ENCODE measurements at regions not wholly inside any gene's neighbourhood (a gene's known extent, or its start where the extent isn't known, plus 50 kb on each side); places are given as distances from the start of the nearest gene placed in this dataset.
"Not testable (repeated sequence)": the region's sequence is repeated elsewhere in the genome, so short reads cannot be mapped to it uniquely, and the experiment has no call there.

GRCh38 chr6:33892581-33893346 lies 89.0 kb upstream of the MLN start:
- no peak for DNase-seq

- no peak for DNase-seq
These were observed 84.9 kb upstream of the MLN start for GRCh38 chr6:33888664-33889200.

- peak in 1 of 2 donors; percentile 7 for DNase-seq
These were observed 84.4 kb upstream of the MLN start for GRCh38 chr6:33888183-33888582.

- peak in 1 of 2 donors; percentile 36 for DNase-seq
These were observed 82.9 kb upstream of the MLN start for GRCh38 chr6:33886673-33887144.

- no peak for DNase-seq
These were observed 81.6 kb upstream of the MLN start for GRCh38 chr6:33885132-33886057.

DNA sequence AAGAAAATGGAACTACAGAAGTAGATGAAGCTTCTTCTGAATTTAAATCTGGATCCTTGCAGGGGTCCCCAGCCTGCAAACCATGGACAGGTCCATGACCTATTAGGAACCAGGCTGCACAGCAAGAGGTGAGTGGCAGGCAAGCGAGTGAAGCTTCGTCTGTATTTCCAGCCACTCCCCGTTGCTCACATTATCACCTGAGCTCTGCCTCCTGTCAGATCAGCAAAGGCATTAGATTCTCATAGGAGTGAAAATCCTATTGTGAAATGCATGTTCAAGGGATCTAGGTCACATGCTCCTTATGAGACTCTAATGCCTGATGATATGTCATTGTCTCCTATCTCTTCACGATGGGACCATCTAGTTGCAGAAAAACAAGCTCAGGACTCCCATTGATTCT lies 79.8 kb upstream of the MLN start:
- DNase-seq: not testable (repeated sequence)

GRCh38 chr6:33882154-33882553 lies 78.4 kb upstream of the MLN start:
- no peak for DNase-seq

DNA sequence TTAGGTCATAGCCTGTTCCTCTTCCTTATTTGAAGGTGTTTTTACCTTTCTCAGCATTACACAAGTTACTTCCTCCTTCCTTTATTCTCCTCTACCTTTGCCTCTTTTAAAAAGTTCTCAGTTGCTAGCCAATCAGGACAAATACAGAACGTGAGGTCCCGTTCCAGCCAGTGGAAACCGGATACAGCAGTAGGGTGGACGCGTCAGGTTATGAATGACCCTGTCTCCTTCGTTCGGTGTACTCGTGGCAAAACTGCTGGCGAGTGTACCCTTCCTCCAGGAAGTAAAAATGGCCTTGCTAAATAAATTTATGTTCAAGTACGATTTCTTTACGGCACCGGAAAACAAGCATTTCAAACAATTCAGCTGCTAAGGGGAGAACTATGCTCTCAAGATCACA lies 77.0 kb upstream of the MLN start:
- no peak for DNase-seq

- DNase-seq: no peak
These were observed 76.4 kb upstream of the MLN start for GRCh38 chr6:33880104-33880678.

GRCh38 chr6:33878562-33878961 lies 74.8 kb upstream of the MLN start:
- DNase-seq: no peak

GRCh38 chr6:33877982-33878535 lies 74.3 kb upstream of the MLN start:
- DNase-seq: no peak

- no peak for DNase-seq
These were observed 71.9 kb upstream of the MLN start for GRCh38 chr6:33875696-33876095.

GRCh38 chr6:33875141-33875581 lies 71.4 kb upstream of the MLN start:
- no peak for DNase-seq

DNA sequence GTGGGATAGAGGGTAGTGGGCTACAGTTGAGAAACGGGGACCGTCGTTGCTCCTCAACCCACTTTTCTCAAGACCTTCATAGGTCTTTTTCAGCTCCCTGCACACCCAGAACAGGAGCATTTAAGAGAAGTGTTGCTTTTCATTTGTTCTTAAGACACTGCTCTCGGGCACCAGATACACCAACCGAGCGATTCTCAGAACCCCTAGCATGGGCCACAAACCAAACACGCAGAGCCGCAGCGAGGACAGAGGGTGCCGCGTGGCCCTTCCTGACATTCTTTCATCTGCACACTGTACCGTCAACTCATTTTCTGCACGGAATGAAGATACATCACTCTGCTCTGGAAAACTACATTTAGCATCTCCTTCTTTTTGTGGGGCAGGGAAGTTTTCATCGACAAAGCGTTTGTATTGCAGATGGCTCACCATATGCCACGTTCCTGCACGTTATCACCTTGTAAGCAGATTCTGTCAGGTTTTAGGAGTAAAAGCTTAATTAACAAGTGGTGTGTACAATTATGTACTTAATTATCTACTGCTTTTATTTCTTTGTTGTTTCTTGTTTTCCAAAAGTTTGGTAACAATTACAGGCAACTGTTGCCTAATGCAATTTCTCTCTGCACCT lies 70.4 kb upstream of the MLN start:
- DNase-seq: no peak

DNA sequence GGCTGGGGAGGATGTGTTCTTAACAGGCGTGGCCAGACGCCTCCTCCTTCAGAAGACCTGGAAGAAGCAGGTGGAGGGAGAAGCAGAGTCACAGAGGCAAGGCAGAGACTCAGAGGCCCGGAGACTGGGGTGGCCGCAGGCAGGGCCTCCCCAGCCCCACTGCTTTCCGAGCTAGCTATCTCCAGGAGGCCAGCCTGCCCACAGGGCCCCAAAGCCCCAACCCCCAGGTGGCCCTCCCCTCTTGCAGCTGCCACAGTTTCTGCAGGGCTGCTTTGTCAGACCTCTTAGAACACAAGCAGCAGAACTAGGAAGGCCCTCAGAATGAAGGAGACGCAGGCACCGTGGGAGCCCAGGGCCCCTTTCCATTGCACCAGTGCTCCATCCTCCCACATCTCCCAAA lies 69.0 kb upstream of the MLN start:
- no peak for DNase-seq

GRCh38 chr6:33869826-33870423 lies 66.1 kb upstream of the MLN start:
- no peak for DNase-seq

DNA sequence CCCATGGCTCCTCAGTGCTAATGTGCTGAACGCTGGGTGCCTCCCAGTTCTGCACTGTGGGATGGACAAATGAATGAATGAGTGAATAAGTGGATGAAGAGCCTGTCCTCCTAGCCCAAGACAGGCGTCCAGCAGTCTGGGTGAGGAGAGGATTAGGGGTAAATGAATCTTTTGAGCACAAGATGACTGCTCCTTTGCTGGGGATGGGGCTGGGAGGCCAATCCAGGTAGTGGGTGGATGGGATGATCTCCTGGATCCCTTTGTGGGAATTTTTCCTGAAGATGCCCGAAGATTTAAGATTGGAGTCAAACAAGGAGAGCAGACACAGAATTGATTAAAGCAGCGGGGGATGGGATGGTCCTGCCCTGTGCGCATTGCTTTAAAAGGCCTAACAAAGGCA lies 65.3 kb upstream of the MLN start:
- no peak for DNase-seq

GRCh38 chr6:33868141-33868540 lies 64.3 kb upstream of the MLN start:
- DNase-seq: no peak

DNA sequence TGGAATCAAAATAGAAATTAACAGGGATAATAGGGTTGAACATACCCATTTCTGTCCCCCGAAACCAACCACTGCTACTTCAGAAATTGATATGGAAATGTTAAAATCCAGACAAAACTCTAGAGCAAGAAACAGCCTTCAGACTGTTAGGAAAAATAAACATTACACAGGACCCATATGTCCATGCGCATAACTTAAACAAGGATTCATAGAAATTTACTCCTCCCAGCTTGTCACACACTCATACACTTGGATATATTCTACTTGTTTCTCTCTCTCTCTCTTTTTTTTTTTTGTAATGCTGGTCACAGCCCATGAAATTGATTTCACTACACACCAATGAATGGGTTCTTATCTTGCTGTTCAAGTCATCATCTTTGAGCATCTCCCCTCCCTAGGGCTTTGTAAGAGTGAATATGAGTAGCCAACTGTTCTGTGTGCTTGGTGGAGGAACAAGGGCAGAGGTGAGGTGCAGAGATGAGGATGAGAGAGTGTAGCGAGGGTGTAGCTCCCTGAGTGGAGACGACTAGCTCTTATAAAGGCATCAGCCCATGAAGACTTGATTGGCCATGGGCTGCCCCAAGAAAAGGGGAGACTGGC lies 61.8 kb upstream of the MLN start:
- DNase-seq: no peak

DNA sequence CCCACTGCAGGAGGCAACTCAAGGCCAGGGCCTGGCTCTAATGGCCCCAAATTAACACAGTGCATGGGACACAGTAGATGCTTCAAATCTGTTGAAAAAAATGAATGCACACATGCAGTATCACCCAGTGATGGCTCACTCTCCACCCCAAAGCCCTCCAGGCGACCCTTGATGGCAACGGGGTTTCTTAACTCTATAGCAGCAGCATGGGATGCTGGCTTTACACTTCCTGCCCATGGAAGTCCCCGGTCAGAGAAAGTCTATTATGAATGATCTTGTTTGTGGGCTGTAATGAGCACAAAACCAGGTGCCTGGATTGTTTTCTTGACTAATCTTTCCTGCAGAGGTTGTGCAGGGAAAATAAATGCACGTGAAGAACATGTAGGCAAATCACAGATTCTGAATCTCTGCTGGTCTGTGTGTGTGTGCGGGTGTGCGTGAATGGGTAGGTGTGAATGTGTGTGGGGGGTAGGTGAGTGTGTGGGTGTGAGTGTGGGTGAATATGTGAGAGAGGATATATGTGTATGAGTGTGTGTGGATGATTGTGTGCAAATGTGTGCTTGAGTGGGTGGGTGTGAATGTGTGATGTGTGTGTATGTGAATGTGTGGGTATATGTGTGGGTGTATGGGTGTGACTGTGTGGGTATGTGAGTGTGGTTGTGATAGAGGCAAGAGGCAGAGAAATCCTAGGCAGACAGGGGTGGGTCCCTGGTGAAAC lies 60.1 kb upstream of the MLN start:
- DNase-seq: no peak

DNA sequence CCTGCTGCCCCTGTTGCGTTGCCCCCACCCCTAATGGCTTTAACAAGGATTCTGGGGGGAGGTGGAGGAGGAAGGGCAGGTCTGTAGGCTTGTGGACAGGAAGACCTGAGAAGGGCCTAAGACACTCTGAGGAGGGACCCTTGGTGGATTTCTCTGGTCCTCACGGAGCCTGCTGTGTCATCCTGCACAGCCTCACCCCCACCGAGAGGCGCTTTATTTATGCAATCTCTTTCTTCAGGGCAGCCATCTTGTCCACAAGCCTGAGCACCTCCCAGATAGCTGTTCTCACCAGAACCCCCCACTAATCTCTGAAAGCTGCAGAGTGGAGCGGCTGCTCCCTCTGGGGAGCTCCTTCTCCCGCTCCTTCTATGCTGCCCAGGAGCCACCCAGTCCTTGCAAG lies 59.3 kb upstream of the MLN start:
- DNase-seq: no peak
